HepG2 (cell line): ENCODE measurements at regions not wholly inside any gene's neighbourhood (a gene's known extent, or its start where the extent isn't known, plus 50 kb on each side); places are given as distances from the start of the nearest gene placed in this dataset.

ENCODE experiments used
- FOXP1 ChIP-seq, 2 experiments: fragments of 450-650 bp in 1 of 2; IDR thresholded peaks; 2 replicates each; pipeline ENCODE4 v1.6.1; 2017 to 2018; ENCODE audit warnings: antibody characterized with exemption in 1 of 2
- LCORL ChIP-seq, 2 experiments: fragments of 450-650 bp in 1 of 2; sonication (generic) in 1 of 2; formaldehyde crosslinking in 1 of 2; IDR thresholded peaks; 2 replicates each; pipeline versions ENCODE4 v1.5.0 to v1.6.1; 2017 to 2020; ENCODE audit warnings: antibody characterized with exemption in 1 of 2, missing genetic modification reagents in 1 of 2
- MBD4 ChIP-seq: IDR thresholded peaks from 2 replicates; pipeline ENCODE4 v1.6.1; 2012; ENCODE audit warnings: low read length, inconsistent platforms, borderline replicate concordance
- MIXL1 ChIP-seq: IDR thresholded peaks from 2 replicates; pipeline ENCODE4 v1.6.1; 2016
- NCOR1 ChIP-seq: fragments of 200-600 bp; sonication (generic); IDR thresholded peaks from 2 replicates; pipeline ENCODE4 v1.7.0; 2017; ENCODE audit warnings: antibody characterized with exemption, low read length, borderline replicate concordance
- NR2F6 ChIP-seq, 2 experiments: IDR thresholded peaks; 2 replicates each; pipeline ENCODE4 v1.6.1; 2016; ENCODE audit warnings: antibody characterized with exemption in 1 of 2, mild to moderate bottlenecking in 1 of 2
- PHF8 ChIP-seq: sonication (generic); formaldehyde crosslinking; IDR thresholded peaks from 2 replicates; pipeline ENCODE4 v1.5.0; 2020; ENCODE audit warnings: missing genetic modification reagents
- PPARG ChIP-seq: conservative IDR thresholded peaks from 2 replicates; pipeline ENCODE4 v1.6.1; 2016; ENCODE audit warnings: missing biosample characterization, missing genetic modification reagents
- REPIN1 ChIP-seq: sonication (generic); formaldehyde crosslinking; IDR thresholded peaks from 2 replicates; pipeline ENCODE4 v1.8.0; 2022; ENCODE audit warnings: missing genetic modification reagents, low read depth, mild to moderate bottlenecking, borderline replicate concordance
- ZNF446 ChIP-seq: sonication (generic); formaldehyde crosslinking; IDR thresholded peaks from 2 replicates; pipeline ENCODE4 v1.5.0; 2020; ENCODE audit warnings: mild to moderate bottlenecking, missing genetic modification reagents
- ZNF660 ChIP-seq: sonication (generic); formaldehyde crosslinking; IDR thresholded peaks from 2 replicates; pipeline ENCODE4 v1.5.1; 2020; ENCODE audit warnings: mild to moderate bottlenecking, low read depth, missing genetic modification reagents, borderline replicate concordance
- ZNF75D ChIP-seq: sonication (generic); formaldehyde crosslinking; IDR thresholded peaks from 2 replicates; pipeline ENCODE4 v1.8.1; 2023; ENCODE audit warnings: missing genetic modification reagents, mild to moderate bottlenecking, borderline replicate concordance
- TF ChIP-seq, protein P1 (sequence below), 2 experiments: sonication (generic) in 1 of 2; formaldehyde crosslinking in 1 of 2; IDR thresholded peaks; 2 replicates each; pipeline versions ENCODE4 v1.4.0 to v1.6.1; 2018 to 2020; ENCODE audit warnings: missing genetic modification reagents in 2 of 2, borderline replicate concordance in 1 of 2, low read depth in 1 of 2, mild to moderate bottlenecking in 1 of 2, missing biosample characterization in 1 of 2
- TF ChIP-seq, protein P2 (sequence below), 2 experiments: fragments of 450-650 bp in 1 of 2; sonication (generic) in 1 of 2; formaldehyde crosslinking; IDR thresholded peaks; 2 replicates each; pipeline versions ENCODE4 v1.5.0 to v1.8.0; 2020 to 2022; ENCODE audit warnings: mild to moderate bottlenecking in 1 of 2, missing genetic modification reagents in 1 of 2
- TF ChIP-seq, protein P3 (sequence below): sonication (generic); formaldehyde crosslinking; IDR thresholded peaks from 2 replicates; pipeline ENCODE4 v1.8.1; 2023; ENCODE audit warnings: missing genetic modification reagents, inconsistent platforms, borderline replicate concordance
- TF ChIP-seq, protein P4 (sequence below): sonication (generic); formaldehyde crosslinking; IDR thresholded peaks from 2 replicates; pipeline ENCODE4 v1.5.0; 2020; ENCODE audit warnings: mild to moderate bottlenecking, missing genetic modification reagents, borderline replicate concordance
- TF ChIP-seq, protein P5 (sequence below): IDR thresholded peaks from 2 replicates; pipeline ENCODE4 v1.4.0; 2020; ENCODE audit warnings: mild to moderate bottlenecking, missing genetic modification reagents

DNA sequence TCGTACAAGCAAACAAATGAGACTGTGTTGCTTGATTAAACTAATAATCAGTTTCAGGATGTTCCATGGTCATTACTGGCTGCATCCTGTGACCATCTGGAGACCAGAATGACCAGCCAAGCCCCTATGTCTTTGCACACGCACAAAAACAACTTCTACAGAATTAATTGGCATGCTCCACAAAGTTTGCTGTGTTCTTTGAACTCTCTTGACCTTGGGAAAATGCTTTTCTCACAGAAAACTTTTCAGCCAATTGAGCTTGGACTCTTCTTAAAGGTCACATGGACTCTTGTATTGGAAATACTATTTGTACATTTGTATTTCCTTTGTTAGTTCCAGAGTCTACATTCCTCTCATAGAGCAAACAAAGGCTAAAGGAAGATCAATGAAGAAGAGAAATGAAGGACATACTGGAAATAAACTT lies 147.8 kb downstream of the ARRDC3 start (continued):
- TF ChIP-seq, protein P1, sequence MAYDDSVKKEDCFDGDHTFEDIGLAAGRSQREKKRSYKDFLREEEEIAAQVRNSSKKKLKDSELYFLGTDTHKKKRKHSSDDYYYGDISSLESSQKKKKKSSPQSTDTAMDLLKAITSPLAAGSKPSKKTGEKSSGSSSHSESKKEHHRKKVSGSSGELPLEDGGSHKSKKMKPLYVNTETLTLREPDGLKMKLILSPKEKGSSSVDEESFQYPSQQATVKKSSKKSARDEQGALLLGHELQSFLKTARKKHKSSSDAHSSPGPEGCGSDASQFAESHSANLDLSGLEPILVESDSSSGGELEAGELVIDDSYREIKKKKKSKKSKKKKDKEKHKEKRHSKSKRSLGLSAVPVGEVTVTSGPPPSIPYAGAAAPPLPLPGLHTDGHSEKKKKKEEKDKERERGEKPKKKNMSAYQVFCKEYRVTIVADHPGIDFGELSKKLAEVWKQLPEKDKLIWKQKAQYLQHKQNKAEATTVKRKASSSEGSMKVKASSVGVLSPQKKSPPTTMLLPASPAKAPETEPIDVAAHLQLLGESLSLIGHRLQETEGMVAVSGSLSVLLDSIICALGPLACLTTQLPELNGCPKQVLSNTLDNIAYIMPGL (CRISPR knock-in tag; IDR thresholded peaks at IDR 0.05; ENCODE audit: borderline replicate concordance in 1 of 2, low read depth in 1 of 2), result no peak
- TF ChIP-seq LCORL (IDR thresholded peaks at IDR 0.05) (no peak), LCORL (CRISPR knock-in tag; IDR thresholded peaks at IDR 0.05) (0 out of 2 replicates have a peak, but pooled peaks have one; percentile 34), REPIN1 (CRISPR knock-in tag) (no peak), ZNF75D (CRISPR knock-in tag) (no peak), FOXP1 (IDR thresholded peaks at IDR 0.05) (no peak), FOXP1 (CRISPR knock-in tag; IDR thresholded peaks at IDR 0.05) (peak; percentile 55; the same call in 1 of the 2 replicates), NR2F6 (IDR thresholded peaks at IDR 0.05) (peak; percentile 62; the same call in 1 of the 2 replicates), NR2F6 (CRISPR knock-in tag; IDR thresholded peaks at IDR 0.05) (no peak), MIXL1 (CRISPR knock-in tag) (0 out of 2 replicates have a peak, but pooled peaks have one; percentile 25), ZNF446 (no peak), MBD4 (no peak), ZNF660 (CRISPR knock-in tag) (no peak), NCOR1 (peak; percentile 67; the same call in 1 of the 2 replicates), PHF8 (CRISPR knock-in tag) (no peak), PPARG (0 out of 2 replicates have a peak, but pooled peaks have one; percentile 20)
- TF ChIP-seq, protein P2, sequence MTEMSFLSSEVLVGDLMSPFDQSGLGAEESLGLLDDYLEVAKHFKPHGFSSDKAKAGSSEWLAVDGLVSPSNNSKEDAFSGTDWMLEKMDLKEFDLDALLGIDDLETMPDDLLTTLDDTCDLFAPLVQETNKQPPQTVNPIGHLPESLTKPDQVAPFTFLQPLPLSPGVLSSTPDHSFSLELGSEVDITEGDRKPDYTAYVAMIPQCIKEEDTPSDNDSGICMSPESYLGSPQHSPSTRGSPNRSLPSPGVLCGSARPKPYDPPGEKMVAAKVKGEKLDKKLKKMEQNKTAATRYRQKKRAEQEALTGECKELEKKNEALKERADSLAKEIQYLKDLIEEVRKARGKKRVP (CRISPR knock-in tag; IDR thresholded peaks at IDR 0.05), result no peak
- TF ChIP-seq, protein P3, sequence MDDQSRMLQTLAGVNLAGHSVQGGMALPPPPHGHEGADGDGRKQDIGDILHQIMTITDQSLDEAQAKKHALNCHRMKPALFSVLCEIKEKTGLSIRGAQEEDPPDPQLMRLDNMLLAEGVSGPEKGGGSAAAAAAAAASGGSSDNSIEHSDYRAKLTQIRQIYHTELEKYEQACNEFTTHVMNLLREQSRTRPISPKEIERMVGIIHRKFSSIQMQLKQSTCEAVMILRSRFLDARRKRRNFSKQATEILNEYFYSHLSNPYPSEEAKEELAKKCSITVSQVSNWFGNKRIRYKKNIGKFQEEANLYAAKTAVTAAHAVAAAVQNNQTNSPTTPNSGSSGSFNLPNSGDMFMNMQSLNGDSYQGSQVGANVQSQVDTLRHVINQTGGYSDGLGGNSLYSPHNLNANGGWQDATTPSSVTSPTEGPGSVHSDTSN (CRISPR knock-in tag), result no peak
- TF ChIP-seq, protein P4, sequence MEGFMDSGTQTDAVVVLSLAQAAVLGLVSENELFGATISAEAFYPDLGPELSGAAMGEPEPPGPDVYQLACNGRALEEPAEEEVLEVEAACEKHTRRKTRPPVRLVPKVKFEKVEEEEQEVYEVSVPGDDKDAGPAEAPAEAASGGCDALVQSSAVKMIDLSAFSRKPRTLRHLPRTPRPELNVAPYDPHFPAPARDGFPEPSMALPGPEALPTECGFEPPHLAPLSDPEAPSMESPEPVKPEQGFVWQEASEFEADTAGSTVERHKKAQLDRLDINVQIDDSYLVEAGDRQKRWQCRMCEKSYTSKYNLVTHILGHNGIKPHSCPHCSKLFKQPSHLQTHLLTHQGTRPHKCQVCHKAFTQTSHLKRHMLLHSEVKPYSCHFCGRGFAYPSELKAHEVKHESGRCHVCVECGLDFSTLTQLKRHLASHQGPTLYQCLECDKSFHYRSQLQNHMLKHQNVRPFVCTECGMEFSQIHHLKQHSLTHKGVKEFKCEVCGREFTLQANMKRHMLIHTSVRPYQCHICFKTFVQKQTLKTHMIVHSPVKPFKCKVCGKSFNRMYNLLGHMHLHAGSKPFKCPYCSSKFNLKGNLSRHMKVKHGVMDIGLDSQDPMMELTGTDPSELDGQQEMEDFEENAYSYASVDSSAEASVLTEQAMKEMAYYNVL (CRISPR knock-in tag), result peak; percentile 59; the same call in 1 of the 2 replicates
- TF ChIP-seq, protein P5, sequence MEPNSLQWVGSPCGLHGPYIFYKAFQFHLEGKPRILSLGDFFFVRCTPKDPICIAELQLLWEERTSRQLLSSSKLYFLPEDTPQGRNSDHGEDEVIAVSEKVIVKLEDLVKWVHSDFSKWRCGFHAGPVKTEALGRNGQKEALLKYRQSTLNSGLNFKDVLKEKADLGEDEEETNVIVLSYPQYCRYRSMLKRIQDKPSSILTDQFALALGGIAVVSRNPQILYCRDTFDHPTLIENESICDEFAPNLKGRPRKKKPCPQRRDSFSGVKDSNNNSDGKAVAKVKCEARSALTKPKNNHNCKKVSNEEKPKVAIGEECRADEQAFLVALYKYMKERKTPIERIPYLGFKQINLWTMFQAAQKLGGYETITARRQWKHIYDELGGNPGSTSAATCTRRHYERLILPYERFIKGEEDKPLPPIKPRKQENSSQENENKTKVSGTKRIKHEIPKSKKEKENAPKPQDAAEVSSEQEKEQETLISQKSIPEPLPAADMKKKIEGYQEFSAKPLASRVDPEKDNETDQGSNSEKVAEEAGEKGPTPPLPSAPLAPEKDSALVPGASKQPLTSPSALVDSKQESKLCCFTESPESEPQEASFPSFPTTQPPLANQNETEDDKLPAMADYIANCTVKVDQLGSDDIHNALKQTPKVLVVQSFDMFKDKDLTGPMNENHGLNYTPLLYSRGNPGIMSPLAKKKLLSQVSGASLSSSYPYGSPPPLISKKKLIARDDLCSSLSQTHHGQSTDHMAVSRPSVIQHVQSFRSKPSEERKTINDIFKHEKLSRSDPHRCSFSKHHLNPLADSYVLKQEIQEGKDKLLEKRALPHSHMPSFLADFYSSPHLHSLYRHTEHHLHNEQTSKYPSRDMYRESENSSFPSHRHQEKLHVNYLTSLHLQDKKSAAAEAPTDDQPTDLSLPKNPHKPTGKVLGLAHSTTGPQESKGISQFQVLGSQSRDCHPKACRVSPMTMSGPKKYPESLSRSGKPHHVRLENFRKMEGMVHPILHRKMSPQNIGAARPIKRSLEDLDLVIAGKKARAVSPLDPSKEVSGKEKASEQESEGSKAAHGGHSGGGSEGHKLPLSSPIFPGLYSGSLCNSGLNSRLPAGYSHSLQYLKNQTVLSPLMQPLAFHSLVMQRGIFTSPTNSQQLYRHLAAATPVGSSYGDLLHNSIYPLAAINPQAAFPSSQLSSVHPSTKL (CRISPR knock-in tag), result peak; percentile 86
